ENCODE measurements at regions not wholly inside any gene's neighbourhood (a gene's known extent, or its start where the extent isn't known, plus 50 kb on each side); places are given as distances from the start of the nearest gene placed in this dataset.

DNA sequence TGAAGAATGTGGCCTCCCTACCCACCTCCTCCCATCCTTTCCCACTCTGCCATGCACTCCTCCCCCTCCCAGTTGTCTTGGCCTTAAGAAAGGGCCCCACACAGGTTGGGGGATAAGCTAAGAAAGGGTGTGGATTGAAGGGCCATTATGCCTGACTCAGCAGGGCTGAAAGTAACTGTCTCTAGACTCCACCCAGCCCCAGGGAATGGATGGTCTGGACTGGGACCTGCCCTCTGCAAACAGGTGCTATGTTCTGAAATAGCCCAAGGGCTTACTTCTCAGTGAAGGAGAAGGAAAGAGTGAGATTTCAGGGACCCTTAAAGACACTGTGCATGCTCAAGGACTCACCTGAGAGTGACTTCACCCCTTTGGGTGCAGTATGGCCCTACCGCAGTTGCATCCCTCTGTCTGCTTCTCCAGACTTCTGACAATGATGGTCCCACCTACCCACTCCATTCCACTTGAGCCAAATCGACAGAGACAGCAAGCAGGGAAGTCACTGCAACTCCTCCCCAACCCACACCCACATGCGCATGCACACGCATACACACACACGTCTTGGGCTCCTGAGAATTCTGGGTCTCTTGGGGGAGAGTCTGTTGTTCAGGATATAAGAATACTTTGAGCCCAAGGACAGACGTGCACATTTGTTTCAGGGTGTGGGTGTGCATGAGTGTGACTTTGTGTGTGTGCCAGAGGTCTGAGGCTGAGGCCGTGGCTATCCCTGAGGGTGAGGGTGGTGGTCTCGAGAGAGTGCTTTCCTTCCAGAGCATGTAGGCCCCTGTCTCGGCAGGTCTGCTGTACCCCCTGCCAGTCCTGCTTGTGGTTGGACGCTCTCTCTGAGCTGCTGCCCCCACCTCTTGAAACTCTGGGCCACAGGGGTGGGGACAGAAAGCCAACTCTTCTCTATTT lies 231.9 kb downstream of the PTPRU start:
- no peak for DNase-seq (ENCODE audit: low spot score)
- FAIRE-seq = no peak

DNA sequence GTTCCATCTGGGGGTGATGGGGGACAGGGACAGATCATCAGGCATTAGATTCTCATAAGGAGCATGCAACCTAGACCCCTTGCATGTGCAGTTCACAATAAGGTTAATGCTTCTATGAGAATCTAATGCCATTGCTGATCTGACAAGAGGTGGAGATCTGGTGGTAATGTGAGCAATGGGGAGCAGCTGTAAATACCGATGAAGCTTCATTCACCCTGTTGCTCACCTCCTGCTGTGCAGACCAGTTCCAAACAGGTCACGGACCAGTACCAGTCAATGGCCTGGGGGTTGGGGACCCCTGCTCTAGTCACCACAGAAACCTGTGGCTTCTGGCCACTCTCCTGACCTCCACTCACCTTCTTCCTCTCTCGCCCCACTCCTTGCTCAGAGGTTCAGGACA lies 229.9 kb downstream of the PTPRU start:
- no peak for DNase-seq (ENCODE audit: low spot score)
- no peak for FAIRE-seq

DNA sequence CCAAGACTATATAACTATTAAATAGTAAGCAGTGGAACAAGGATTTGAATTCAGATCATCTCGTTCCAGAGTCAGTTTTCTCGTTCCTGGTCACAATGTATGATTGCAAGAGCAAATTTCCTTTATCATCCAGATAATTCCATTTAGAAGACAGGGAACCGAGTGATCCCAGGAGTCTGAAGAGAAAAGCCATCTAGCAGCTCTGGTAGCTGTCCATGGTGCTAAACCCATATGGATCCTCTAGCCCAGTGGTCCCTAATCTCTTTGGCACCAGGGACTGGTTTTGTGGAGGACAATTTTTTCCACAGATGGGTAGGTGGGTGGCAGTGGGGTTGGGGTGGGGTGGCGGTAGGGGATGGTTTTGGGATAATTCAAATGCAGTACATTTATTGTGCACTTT lies 229.4 kb downstream of the PTPRU start:
- DNase-seq (ENCODE audit: low spot score) (no peak), FAIRE-seq (no peak)

DNA sequence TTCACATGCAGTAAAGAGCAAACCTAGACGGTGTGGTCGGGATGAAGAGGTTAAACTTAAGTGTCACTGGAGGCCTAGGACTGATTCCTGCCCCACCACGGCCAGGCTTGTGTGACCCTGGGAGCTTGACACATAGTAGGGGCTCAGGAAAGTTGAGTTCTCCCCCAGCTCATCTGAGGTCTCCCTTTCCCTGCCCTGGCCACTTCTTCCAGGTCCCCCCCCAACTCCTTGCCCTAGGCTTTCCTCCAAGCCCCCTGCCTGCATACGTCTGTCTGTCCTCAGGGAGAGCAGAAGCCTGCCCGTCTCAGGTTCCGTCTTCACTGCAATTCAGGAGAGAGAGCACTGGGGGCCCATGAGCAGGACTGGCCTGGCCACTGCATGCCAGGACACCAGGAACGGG lies 225.8 kb downstream of the PTPRU start:
- FAIRE-seq (no peak), DNase-seq (ENCODE audit: low spot score) (no peak)

DNA sequence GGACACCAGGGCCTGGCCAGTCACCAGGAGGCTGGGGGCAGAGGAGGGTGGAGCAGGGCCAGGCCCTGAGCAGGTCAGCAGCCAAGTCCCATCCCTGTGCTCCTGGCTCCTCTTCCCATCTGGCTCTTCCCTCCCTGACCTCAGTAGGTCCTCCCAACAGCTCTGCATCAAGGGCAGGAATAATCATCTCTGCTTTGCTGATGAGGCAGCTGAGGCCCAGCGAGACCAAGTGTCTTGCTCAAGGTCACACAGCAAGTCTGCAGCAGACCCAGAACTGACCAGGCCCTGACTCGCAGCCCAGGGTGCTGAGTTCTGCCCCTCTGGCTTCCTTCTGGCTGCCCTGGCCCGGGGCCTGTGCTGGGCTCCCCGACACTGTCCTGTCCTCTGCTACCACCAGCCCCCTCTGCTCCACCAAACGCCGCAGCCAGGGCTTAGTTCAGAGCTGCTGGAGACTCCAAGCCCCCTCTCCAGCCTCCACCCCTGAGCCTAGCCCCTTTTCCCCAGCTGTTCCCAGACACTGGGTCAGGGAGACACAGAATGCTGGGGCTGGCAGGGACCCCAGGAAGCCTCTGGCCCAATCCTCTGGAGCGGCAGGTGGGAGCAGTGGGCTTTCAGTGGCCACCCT lies 224.9 kb downstream of the PTPRU start:
- FAIRE-seq = no peak
- no peak for DNase-seq (ENCODE audit: low spot score)

DNA sequence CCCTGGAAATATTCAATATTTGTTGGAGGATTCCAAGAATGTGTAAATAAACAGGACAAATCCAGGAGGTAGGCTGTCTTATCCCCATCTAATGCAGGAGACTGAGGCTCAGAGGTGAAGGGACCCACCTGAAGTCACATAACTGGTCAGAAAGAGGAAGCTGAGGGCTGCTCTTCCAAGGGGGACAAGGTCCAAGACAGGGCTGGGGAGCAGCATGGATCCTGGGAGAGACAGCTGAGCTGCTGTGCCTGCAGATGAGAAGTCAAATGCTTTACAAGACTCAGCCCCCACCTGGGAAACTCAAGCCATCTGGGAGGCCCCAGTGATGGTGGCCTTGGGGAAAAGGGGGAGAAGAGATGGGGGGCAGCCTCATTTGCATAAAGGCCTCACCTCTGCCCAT lies 224.4 kb downstream of the PTPRU start:
- FAIRE-seq (no peak), DNase-seq (ENCODE audit: low spot score) (no peak)

DNA sequence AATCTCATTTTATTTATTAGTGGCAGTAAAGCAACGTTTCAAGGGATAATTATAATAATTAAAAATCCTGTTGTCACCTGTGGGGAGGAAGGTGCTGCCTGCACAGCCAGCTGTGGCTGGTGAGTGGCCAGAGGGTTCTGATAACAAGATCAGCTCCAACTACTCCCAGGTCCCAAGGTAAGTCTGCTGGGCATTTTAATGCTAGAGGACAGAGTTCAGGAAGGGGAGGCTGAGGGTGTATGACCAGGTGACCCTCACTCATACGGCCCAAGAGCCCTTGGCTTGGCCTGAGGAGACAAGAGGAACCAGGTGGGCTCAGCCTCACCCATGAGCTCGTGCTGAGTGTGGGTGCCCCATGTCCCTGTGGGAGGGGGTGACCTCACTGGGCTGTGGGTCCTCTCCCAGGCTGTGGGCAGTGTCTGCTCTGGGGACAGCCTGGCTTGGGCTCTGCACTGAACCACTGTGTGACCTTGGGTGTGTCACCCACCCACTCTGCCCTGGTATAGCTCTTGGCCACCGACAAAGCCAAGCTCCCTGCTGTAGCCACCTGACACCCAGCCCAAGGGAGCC lies 223.8 kb downstream of the PTPRU start:
- FAIRE-seq (no peak), DNase-seq (ENCODE audit: low spot score) (no peak)

DNA sequence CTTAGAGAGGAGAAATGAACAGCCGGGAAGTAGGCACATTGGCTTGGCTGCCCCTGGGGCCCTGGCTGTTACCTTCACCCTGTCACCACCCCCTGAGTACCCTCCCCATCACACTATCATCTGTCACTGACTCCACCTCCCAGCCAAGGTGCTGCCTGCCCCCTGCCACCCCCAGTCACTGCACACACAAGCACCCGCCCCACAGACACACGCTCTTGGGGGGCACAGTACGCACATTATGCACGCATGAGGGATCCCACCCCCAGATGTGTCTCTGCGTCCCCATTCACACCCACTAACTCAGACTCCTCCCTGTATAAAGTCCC lies 223.3 kb downstream of the PTPRU start:
- DNase-seq (ENCODE audit: low spot score) (no peak), FAIRE-seq (no peak)

DNA sequence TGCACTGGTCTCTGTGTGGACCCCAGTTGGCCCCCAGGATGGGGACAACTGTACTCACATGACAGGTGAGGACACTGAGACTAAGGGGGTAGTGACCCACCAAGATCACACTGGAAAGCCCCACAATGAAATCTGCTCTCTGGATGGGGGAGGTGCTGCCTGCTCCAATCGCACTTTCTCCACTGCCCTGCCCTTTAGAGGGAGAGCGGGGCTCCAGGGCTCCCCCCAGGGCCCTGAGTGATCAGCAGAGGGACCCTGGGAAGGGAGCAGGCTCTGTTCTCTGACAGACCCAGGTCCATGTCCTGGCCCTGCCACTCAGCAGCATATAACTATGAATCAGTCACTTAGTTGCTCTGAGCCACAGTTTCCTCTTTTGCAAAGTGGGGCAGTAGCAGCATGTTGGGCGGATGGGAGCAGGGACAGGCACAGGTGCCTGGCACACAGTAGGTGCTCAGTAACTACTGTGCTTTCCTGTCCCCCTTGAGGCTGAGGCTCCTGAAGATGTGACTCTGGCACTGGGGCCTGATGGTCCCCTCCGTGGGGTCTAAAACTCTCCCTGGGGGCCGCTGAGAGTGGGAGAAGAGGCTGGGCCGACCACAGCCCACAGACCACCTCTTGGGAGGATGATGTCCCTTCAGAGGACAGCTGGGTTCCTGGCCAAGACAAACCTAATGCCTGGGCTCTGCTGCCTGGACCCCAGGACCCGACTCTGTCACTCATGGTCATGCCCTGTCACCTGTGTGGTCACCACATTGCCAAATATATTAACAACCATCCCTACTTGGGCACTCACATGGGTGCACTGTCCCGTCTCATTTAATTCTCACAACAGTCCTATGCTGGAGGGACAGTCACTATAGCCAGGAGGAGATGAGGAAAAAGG lies 222.7 kb downstream of the PTPRU start:
- FAIRE-seq (no peak), DNase-seq (ENCODE audit: low spot score) (no peak)

DNA sequence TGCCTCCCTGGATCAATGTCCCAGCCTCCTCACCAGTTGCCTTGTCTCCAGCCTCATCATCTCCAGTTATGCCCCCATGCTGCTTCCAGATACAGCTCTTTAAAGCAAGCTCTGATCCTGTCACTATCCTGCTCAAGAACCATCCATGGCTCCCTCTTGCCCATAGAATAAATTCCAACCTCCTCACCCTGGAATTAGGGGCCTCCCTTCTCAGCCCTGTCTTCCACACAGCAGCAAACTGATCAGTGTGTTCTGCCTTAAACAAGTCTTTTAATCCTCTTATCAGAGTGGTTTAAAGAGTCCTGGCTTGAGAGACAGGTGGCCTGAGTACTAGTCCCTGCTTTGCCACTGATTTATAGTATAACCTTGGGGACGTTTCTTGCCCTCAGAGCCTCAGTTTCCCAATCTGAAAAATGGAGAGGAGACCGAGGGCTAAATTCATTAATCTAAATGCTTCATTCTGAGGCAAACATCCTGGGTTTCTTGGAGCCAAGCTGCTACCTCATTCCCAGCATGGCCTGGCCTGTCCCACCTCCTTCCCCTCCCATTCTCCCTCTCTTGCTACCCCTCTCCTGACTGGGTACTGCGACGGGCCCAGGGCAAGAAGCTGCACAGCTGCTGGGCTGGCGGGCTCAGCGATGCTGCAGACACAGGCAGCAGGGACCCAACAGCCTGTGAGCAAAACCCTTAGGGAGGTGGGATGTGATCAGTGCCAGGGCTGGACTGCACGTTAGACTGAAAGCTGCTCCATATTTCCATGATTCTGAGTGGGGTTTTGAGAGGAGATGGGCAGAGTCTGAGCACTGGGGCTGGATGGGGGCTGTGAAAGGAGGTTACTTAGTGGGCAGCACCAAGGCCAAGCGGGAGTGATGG lies 221.4 kb downstream of the PTPRU start:
- no peak for FAIRE-seq
- no peak for DNase-seq (ENCODE audit: low spot score)

DNA sequence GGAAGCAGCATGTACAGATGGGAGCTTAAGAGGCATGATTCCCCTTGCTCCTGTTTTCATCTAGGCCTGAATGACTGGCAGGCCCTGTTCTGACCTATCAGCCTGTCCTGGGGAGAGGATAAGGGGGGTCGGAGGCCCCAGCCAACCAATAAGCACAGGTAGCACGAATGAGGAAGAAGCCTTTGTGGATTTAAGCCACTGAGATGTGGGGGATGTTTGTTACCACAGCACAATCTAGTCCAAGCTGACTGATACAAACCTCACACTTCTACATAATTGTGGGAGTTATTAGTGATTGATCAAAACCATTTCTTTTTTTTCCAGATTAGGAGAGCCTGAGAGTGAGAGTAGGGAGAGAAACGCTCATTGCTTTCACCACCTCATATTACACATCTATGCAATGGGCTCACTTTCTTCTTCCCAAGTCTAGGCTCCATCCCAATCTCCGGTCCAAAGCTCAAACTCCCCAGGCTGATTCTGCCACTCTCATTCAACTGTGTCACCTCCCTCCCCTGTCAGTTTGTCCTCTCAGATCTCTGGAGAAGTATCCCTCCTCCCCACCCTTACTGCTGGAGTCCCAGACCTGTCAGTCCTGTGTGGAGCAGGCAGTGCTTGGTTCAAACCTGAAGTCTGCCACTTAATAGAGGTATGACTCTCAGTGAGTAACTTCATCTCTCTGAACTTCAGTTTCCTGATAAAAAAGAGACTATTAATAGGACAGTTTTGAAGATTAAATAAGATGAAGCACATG lies 220.5 kb downstream of the PTPRU start:
- DNase-seq (ENCODE audit: low spot score) (no peak), FAIRE-seq (no peak)

DNA sequence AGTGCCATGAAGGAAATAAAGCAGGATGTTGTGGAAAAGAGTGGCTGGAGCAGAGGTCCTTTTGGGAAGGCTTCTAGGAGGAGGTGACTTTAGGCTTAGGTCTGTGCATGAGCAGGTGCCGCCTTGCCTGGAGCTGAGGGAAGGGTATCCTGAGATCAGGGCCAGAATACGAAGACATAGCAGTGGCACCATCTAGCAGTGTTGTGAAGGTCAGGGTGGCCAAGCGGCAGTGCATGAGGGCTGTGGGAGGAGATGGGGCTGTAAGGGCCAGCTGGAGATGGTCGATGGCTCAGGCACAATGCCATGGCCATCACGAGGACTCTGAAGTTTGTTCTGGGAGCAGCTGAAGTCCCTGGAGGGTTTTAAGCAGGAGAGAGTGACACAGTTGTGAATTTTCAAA lies 219.5 kb downstream of the PTPRU start:
- DNase-seq (ENCODE audit: low spot score) = no peak
- FAIRE-seq = no peak

DNA sequence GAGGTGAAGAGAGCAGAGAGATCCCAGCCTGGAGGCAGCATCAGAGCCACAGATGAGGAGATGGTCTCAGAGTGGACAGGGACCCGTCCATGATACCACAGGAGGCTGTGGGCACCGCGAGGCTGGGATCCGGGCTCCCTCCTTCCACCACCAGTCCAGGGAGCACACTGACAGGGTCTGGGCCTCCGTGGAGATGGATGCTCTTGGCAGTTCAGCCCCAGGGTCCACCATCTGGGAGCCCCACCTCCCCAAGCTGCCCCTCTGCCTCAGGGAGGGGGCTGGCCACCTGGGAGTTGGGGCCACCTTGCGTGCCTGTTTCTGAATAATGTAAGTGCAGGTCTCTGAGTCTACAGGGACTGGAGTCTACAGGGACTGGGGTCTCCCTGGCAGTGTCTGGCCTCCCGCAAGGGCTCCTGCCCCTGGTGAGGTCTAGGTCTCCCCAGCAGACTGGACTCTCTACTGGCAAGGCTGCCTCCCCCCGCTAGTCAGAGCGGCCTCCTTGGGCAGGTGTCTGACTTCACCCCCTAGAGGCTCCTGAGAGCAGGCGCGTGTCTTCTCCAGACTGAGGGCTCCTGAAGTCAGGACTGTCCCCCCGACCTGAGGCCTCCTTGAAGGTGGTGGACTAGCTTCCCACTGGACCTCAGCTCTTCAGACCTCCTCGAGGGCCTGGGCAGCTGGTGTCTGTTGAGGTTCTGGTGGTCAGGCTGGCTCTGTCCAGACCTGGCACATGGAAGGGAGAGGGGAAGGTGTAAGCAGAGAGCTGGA lies 218.5 kb downstream of the PTPRU start:
- no peak for FAIRE-seq
- DNase-seq (ENCODE audit: low spot score) = no peak

DNA sequence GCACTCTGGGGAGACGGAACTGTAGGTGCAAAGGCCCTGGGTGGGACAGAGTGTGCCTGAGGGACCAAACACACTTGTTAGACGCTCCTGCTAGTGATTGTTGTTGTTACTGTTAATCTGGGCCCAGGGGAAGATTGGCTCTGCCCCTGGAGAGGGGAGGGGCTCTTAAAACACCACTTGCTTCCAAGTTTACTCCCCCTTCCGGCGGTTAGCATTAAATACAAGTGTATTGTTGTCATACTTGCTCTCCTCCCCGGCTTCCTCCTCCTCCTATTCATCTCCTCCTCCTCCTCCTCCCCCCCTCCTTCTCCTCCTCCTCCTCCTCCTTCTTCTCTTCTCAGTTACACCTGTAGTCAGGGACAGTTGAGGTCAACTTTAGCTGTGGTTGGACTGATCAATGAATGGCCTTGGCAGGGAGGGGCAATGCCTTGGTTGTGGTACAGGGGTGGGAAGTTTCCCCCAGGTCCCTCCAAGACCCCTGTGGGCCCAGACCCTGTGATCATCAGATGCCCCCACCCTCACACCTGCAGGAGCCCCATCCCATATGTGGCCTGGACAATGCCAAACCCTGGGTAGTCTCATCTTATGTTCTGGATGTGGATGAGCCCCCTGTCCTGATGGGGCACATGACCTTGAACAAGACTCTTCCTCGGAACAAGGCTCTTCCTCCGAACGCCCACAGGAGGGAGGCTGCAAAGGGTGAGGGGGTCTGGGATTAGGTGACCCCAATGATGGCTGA lies 217.3 kb downstream of the PTPRU start:
- FAIRE-seq (no peak), DNase-seq (ENCODE audit: low spot score) (peak; percentile 41)

DNA sequence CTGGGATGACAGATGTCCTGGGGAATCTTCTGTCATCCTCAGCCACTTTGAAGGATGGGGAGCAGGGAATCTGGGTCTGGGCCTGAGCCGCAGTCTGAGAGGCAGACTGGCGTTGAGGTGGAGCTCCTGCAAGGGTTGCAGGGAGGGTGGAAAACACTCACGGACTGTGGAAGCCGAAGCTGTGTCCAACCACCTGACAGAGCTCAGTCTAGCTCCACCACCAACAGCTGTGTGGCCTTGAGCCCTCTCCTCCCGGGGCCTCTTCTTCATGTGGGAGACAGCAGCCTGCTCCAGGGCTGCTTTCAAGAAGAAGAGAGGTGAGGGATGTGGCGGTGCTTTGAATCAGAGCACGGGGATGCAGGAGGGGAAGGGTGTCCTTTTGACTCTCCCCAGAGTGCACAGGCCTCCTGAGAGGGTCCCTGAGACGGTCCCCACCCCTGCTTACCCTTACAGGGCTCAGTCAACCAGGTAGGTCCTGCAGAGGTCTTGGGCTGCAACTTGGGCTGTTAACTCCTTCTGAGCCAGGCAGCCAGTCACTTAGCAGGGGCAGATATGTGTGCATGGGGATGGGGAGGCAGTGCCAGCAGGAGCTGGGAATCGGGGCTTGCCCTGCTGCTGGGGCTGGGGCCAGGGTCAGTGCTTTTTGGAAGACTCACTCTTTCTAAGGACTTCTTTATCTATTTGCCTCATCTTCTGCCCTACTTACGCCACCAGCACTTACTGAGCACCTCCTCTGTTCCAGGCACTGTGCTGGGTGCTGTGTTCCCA lies 216.3 kb downstream of the PTPRU start:
- FAIRE-seq (no peak), DNase-seq (ENCODE audit: low spot score) (no peak)

DNA sequence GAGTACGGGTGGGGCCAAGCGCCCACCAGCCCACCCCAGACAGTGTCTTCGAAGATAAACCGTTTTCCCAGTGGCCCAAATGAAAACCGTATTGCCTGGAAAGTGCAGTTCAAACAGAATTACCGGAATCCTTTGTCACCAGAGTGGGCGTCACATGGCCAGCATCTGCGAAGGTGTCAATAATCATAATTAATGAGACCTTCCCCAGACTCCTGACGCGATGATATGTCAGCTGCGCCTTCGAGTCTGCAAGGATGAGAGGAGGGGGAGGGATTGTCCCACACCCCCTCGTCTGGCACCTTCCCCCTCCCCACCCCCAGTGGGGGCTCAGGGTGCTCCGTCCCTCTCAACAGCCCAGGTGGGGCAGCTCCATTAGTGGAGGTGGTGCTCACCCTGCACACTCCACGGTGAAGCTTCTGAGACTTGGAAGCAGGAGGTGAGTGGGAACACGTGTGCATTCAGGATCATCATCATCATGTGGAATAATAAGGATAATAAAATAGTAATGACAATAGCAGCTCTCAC lies 215.1 kb downstream of the PTPRU start:
- DNase-seq (ENCODE audit: low spot score) (no peak), FAIRE-seq (no peak)

DNA sequence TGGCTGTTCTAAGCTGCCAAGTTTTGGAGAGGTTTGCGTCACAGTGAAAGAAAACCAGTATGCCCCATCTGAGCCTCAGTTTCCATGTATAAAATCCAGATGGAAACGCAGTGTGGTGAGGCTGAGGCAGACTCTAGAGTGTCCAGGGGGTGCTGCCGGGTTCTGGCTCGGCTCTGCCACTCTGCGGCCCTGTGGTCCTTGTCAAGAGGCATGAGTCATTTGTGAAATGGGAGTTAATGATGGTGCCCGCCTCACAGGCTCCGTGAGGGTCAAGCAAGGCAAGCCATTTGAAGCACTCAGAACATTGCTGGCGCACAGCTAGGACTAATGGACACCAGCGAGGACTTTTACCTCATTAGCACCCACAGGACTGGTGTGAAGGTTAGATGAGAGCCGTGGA lies 214.3 kb downstream of the PTPRU start:
- FAIRE-seq = no peak

More for the DNA sequence above, 214.3 kb downstream of the PTPRU start:
- no peak for DNase-seq (ENCODE audit: low spot score)

Measured in RCC 7860 (cell line).